ENCODE measurements at regions not wholly inside any gene's neighbourhood (a gene's known extent, or its start where the extent isn't known, plus 50 kb on each side); places are given as distances from the start of the nearest gene placed in this dataset.

- Mint-ChIP-seq H3K4me1 (no peaks in the 10 kb centered on the region), H3K27ac (no peak overlapping the region), H3K36me3 (ENCODE audit: low read depth) (no peaks in the 10 kb centered on the region), H3K4me3 (no peak overlapping the region), H3K27me3 (no peaks in the 10 kb centered on the region), H3K9me3 (no peaks in the 10 kb centered on the region)
- POLR2A ChIA-PET: no interaction called here
- no peak for DNase-seq
- CTCF ChIA-PET: no interaction called here
Measured at GRCh38 chr14:78083837-78084236, 86.3 kb upstream of the NRXN3 start.

DNA sequence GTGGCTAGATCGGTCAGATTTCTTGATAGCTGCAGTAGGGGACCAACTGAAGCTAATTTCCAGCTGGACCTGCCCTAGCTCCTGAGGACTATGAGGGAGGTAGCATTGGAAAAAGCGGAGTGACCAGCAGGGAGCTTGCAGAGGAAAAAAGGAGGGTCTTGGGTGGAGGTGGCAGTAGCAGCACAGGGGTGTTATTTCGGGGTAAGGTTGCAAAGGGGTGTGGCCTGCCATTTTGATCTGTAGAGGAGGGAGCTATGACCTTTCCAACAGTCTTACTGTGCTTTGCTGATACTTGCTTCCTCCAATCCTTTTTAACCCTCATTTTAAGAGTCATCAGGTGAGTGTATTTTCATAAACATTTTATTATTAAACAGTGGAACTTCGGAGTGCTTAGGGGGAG lies 83.8 kb upstream of the NRXN3 start:
- H3K4me3 Mint-ChIP-seq: no peak overlapping the region
- CTCF ChIA-PET: no interaction called here
- POLR2A ChIA-PET: no interaction called here
- H3K27ac Mint-ChIP-seq: no peak overlapping the region
- no peaks in the 10 kb centered on the region for H3K36me3 Mint-ChIP-seq (ENCODE audit: low read depth)
- H3K4me1 Mint-ChIP-seq: no peaks in the 10 kb centered on the region
- no peak for DNase-seq
- no peaks in the 10 kb centered on the region for H3K9me3 Mint-ChIP-seq
- no peaks in the 10 kb centered on the region for H3K27me3 Mint-ChIP-seq

DNA sequence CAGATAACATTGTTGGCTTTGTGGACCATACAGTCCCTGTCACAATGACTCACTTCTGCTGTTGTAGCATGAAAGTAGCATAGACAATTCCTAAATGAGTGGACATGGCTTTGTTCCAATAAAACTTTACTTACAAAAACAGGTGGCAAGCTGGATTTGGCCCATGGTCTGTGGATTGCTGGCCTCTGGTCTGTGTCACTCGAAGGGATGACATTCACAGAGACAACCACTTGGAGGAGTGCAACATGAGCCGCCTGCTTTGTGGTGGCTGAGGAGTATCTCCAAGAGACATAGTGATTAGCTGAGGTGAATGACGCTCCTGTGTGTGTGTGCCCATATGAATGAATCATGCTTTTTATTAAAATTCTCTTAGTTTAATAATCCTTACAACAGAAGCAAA lies 81.3 kb upstream of the NRXN3 start:
- Mint-ChIP-seq H3K36me3 (ENCODE audit: low read depth) (no peaks in the 10 kb centered on the region), H3K4me3 (no peak overlapping the region), H3K9me3 (no peaks in the 10 kb centered on the region), H3K4me1 (no peaks in the 10 kb centered on the region), H3K27ac (no peak overlapping the region), H3K27me3 (no peaks in the 10 kb centered on the region)
- CTCF ChIA-PET: no interaction called here
- POLR2A ChIA-PET: no interaction called here
- no peak for DNase-seq

DNA sequence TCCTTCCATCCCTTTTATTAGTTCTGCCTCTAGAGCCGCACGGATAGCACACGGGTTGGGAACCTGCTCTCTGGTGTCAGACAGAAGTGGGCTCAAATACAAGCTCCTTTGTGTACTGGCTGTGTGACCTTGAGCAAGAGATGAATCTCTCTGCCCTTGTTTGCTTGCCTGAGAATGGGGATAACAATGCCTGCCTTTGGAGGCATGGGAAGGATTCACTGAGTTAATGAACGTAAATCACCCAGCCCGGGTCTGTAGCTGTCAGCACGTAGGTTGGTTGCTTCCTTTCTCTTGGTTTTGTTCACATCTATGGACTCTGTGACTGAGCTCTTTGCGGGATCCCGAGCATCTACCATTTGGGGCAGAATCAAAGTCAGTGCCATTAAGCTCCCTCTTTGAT lies 79.3 kb upstream of the NRXN3 start:
- no peak overlapping the region for H3K4me3 Mint-ChIP-seq
- H3K9me3 Mint-ChIP-seq: no peaks in the 10 kb centered on the region
- DNase-seq: no peak
- no peaks in the 10 kb centered on the region for H3K36me3 Mint-ChIP-seq (ENCODE audit: low read depth)
- H3K27ac Mint-ChIP-seq: no peak overlapping the region
- POLR2A ChIA-PET: no interaction called here
- no peaks in the 10 kb centered on the region for H3K4me1 Mint-ChIP-seq
- CTCF ChIA-PET: no interaction called here
- no peaks in the 10 kb centered on the region for H3K27me3 Mint-ChIP-seq

DNA sequence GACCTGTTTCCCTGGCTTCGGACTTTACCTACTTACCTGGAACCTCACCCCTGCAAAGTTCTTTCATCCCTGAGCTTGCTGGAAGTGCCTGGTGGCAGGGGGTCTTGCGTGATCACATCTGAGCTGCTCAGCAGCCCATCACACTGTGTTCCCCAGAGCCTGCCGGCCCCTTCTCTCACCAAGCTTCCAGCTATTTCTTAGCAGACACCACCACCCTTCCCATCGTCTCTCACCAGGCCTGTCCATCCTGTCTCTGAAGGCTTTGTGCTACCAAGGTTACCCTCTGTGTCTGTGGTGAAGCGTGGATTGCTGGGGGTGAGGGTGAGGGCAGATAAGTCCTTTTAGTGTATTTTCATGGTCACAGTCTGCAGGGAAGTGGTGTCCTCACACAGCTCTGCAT lies 78.8 kb upstream of the NRXN3 start:
- H3K4me3 Mint-ChIP-seq: no peak overlapping the region
- no peak overlapping the region for H3K27ac Mint-ChIP-seq
- no peaks in the 10 kb centered on the region for H3K36me3 Mint-ChIP-seq (ENCODE audit: low read depth)
- H3K27me3 Mint-ChIP-seq: no peaks in the 10 kb centered on the region
- no peaks in the 10 kb centered on the region for H3K9me3 Mint-ChIP-seq
- no peaks in the 10 kb centered on the region for H3K4me1 Mint-ChIP-seq
- POLR2A ChIA-PET: no interaction called here
- CTCF ChIA-PET: no interaction called here
- no peak for DNase-seq

- ChIA-PET POLR2A (no interaction called here), CTCF (no interaction called here)
- Mint-ChIP-seq H3K36me3 (ENCODE audit: low read depth) (no peaks in the 10 kb centered on the region), H3K4me1 (no peaks in the 10 kb centered on the region), H3K9me3 (no peaks in the 10 kb centered on the region), H3K4me3 (no peak overlapping the region), H3K27ac (no peak overlapping the region), H3K27me3 (no peaks in the 10 kb centered on the region)
- DNase-seq: no peak
Measured at GRCh38 chr14:78092040-78092439, 78.1 kb upstream of the NRXN3 start.

DNA sequence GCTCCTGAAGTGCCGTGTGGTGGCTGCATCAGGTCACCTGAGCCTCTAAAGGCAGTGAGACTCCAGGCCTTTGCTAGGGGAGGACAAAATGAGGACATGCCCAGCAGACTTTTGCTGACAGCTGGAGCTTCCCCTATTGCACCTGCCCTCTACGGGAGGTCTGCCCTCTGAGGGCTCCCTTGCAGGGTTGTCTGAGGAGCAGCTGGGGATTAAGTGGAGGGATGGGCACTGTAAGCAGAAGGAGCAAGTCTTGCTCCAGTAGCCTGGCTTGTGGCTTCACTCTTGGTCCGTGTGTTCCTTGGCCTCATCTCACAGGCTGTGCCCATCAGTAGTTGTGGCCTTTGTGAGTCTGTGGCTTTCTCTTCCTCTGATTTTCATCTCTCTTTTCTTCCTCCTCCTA lies 66.9 kb upstream of the NRXN3 start:
- POLR2A ChIA-PET: no interaction called here
- no peaks in the 10 kb centered on the region for H3K4me1 Mint-ChIP-seq
- H3K4me3 Mint-ChIP-seq: no peak overlapping the region
- H3K27ac Mint-ChIP-seq: no peak overlapping the region
- no peaks in the 10 kb centered on the region for H3K36me3 Mint-ChIP-seq (ENCODE audit: low read depth)
- no peaks in the 10 kb centered on the region for H3K27me3 Mint-ChIP-seq
- no peak for DNase-seq
- CTCF ChIA-PET: no interaction called here
- no peaks in the 10 kb centered on the region for H3K9me3 Mint-ChIP-seq

DNA sequence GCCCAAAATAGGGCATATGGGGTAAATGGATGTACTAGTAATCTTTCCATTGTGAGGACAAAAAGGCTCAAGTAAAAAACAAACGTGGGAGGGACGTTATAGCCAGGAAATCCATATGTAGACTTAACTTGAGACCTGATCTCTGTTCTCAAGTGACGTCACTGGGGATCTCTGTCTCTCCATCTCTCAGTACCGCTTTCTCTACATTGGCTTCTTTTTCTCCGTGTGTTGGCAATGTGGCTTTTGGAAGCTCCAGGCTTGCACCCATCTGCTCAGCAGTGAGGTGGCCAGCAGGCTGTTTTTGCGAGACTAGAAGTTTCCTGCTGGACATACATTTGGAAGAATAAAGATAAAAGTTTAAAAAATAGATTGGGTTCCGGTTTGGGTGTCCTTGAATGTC lies 66.0 kb upstream of the NRXN3 start:
- Mint-ChIP-seq H3K4me1 (no peaks in the 10 kb centered on the region), H3K27ac (no peak overlapping the region), H3K9me3 (no peaks in the 10 kb centered on the region), H3K4me3 (no peak overlapping the region), H3K36me3 (ENCODE audit: low read depth) (no peaks in the 10 kb centered on the region), H3K27me3 (no peaks in the 10 kb centered on the region)
- CTCF ChIA-PET: no interaction called here
- POLR2A ChIA-PET: no interaction called here
- no peak for DNase-seq

- no peaks in the 10 kb centered on the region for H3K9me3 Mint-ChIP-seq
- no peak for DNase-seq
- H3K27me3 Mint-ChIP-seq: no peaks in the 10 kb centered on the region
- no peaks in the 10 kb centered on the region for H3K4me1 Mint-ChIP-seq
- H3K27ac Mint-ChIP-seq: no peak overlapping the region
- ChIA-PET CTCF (no interaction called here), POLR2A (no interaction called here)
- H3K36me3 Mint-ChIP-seq (ENCODE audit: low read depth): no peaks in the 10 kb centered on the region
- H3K4me3 Mint-ChIP-seq: no peak overlapping the region
Measured at GRCh38 chr14:78104655-78105054, 65.5 kb upstream of the NRXN3 start.

DNA sequence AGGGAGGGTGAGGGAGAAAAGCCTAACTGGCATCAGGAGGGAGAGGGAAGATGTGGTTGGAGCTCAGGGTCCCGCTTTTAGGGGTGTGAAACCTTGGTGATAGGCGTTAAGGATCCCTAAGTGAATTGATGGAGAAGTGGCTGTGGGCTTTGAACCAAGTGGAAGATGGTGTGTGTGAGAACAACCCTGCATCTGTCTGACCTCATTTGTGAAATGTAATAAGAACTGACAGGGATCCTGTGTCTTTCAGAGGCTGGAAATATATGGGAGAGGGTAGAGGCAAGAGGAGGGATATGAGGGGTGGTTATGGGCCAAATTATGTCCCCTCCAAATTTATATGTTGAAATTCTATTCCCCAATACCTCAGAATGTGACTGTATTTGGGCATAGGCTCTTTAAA lies 63.8 kb upstream of the NRXN3 start:
- no peak overlapping the region for H3K27ac Mint-ChIP-seq
- H3K9me3 Mint-ChIP-seq: no peaks in the 10 kb centered on the region
- no peaks in the 10 kb centered on the region for H3K27me3 Mint-ChIP-seq
- no peak for DNase-seq
- no peak overlapping the region for H3K4me3 Mint-ChIP-seq
- H3K4me1 Mint-ChIP-seq: no peaks in the 10 kb centered on the region
- no peaks in the 10 kb centered on the region for H3K36me3 Mint-ChIP-seq (ENCODE audit: low read depth)
- ChIA-PET POLR2A (no interaction called here), CTCF (no interaction called here)

DNA sequence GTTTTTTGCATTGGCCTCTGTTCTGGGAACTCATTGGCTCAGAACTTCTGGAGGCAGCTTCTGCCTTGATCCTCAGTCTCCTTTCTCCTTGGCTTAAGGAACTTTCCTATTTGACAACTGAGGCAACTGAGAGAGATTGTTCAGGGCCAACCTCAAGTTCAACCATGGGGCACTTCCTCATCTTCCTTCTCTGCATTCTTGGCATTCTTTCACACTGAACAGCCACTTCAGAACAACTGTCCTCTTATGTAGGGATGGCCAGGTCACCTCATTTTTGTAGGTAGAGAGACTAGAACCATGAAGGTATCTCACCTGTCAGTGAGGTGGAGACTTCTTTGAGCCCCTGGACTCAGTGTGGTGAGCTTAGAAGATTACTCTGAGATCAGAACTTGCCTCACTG lies 63.0 kb upstream of the NRXN3 start:
- no peak overlapping the region for H3K27ac Mint-ChIP-seq
- H3K4me1 Mint-ChIP-seq: no peaks in the 10 kb centered on the region
- no peak for DNase-seq
- H3K27me3 Mint-ChIP-seq: no peaks in the 10 kb centered on the region
- H3K4me3 Mint-ChIP-seq: no peak overlapping the region
- CTCF ChIA-PET: no interaction called here
- no peaks in the 10 kb centered on the region for H3K9me3 Mint-ChIP-seq
- H3K36me3 Mint-ChIP-seq (ENCODE audit: low read depth): no peaks in the 10 kb centered on the region
- POLR2A ChIA-PET: no interaction called here

- H3K36me3 Mint-ChIP-seq (ENCODE audit: low read depth): no peaks in the 10 kb centered on the region
- H3K27me3 Mint-ChIP-seq: no peaks in the 10 kb centered on the region
- H3K4me3 Mint-ChIP-seq: no peak overlapping the region
- CTCF ChIA-PET: no interaction called here
- POLR2A ChIA-PET: no interaction called here
- no peaks in the 10 kb centered on the region for H3K4me1 Mint-ChIP-seq
- H3K9me3 Mint-ChIP-seq: no peaks in the 10 kb centered on the region
- H3K27ac Mint-ChIP-seq: no peak overlapping the region
- DNase-seq: no peak
Measured at GRCh38 chr14:78119440-78119839, 50.7 kb upstream of the NRXN3 start.
